SK-N-SH treated with all-trans-retinoic acid at 6 μM for 48 hours (cell line): ENCODE measurements at regions not wholly inside any gene's neighbourhood (a gene's known extent, or its start where the extent isn't known, plus 50 kb on each side); places are given as distances from the start of the nearest gene placed in this dataset.
"Not testable (repeated sequence)": the region's sequence is repeated elsewhere in the genome, so short reads cannot be mapped to it uniquely, and the experiment has no call there.

Experiments used
- ATAC-seq: fragments of 200-7000 bp; cut with Tn5 transposase; 3 replicates; pipeline ENCODE4 v1.9.1; 2020; ENCODE audit warnings: mild to moderate bottlenecking, moderate library complexity
- ARNTL ChIP-seq: fragments of 450-650 bp; formaldehyde crosslinking; IDR thresholded peaks from 2 replicates; pipeline ENCODE4 v1.5.0; 2020; ENCODE audit warnings: low read depth, mild to moderate bottlenecking, moderate library complexity, borderline replicate concordance
- BACH2 ChIP-seq: fragments of 250-450 bp; sonication (Bioruptor Pico); IDR thresholded peaks from 2 replicates; pipeline ENCODE4 v1.9.0; 2021; ENCODE audit warnings: mild to moderate bottlenecking, borderline replicate concordance
- CREB5 ChIP-seq: fragments of 250-450 bp; sonication (Bioruptor Pico); IDR thresholded peaks from 2 replicates; pipeline ENCODE4 v1.5.1; 2020; ENCODE audit warnings: low read depth, mild to moderate bottlenecking, moderate library complexity
- CSDC2 ChIP-seq: fragments of 250-450 bp; sonication (Bioruptor Pico); IDR thresholded peaks from 2 replicates; pipeline ENCODE4 v1.5.0; 2020; ENCODE audit warnings: mild to moderate bottlenecking, moderate library complexity
- ESRRG ChIP-seq: fragments of 250-450 bp; sonication (Bioruptor Pico); IDR thresholded peaks from 2 replicates; pipeline ENCODE4 v1.6.1; 2021; ENCODE audit warnings: mild to moderate bottlenecking
- GLIS3 ChIP-seq: fragments of 250-450 bp; sonication (Bioruptor Pico); IDR thresholded peaks from 2 replicates; pipeline ENCODE4 v1.5.0; 2020; ENCODE audit warnings: mild to moderate bottlenecking, moderate library complexity
- ISL1 ChIP-seq: fragments of 250-450 bp; sonication (Bioruptor Pico); IDR thresholded peaks from 2 replicates; pipeline ENCODE4 v2.1.2; 2022; ENCODE audit warnings: mild to moderate bottlenecking, moderate library complexity
- OSR1 ChIP-seq: fragments of 250-450 bp; sonication (Bioruptor Pico); IDR thresholded peaks from 2 replicates; pipeline ENCODE4 v1.8.0; 2022; ENCODE audit warnings: moderate library complexity, mild to moderate bottlenecking, inconsistent platforms
- POU6F1 ChIP-seq: fragments of 250-450 bp; sonication (Bioruptor Pico); IDR thresholded peaks from 2 replicates; pipeline ENCODE4 v1.8.0; 2021; ENCODE audit warnings: low read depth, mild to moderate bottlenecking, moderate library complexity, borderline replicate concordance
- PPARA ChIP-seq: fragments of 250-450 bp; sonication (Bioruptor Pico); IDR thresholded peaks from 2 replicates; pipeline ENCODE4 v1.5.0; 2020; ENCODE audit warnings: mild to moderate bottlenecking, borderline replicate concordance
- RARB ChIP-seq: fragments of 250-450 bp; sonication (Bioruptor Pico); IDR thresholded peaks from 2 replicates; pipeline ENCODE4 v1.8.0; 2021; ENCODE audit warnings: mild to moderate bottlenecking, moderate library complexity
- SNAI2 ChIP-seq: fragments of 250-450 bp; sonication (Bioruptor Pico); IDR thresholded peaks from 2 replicates; pipeline ENCODE4 v1.5.0; 2020; ENCODE audit warnings: mild to moderate bottlenecking, moderate library complexity
- TOX ChIP-seq: fragments of 250-450 bp; sonication (Bioruptor Pico); IDR thresholded peaks from 2 replicates; pipeline ENCODE4 v1.8.0; 2021; ENCODE audit warnings: mild to moderate bottlenecking, moderate library complexity, borderline replicate concordance
- ZC3H10 ChIP-seq: fragments of 250-450 bp; sonication (Bioruptor Pico); IDR thresholded peaks from 2 replicates; pipeline ENCODE4 v1.5.1; 2021; ENCODE audit warnings: mild to moderate bottlenecking, moderate library complexity
- ZNF565 ChIP-seq: fragments of 450-650 bp; formaldehyde crosslinking; conservative IDR thresholded peaks from 2 replicates; pipeline ENCODE4 v1.5.0; 2020; ENCODE audit warnings: low read depth, mild to moderate bottlenecking, moderate library complexity
- ZNF8 ChIP-seq: fragments of 450-650 bp; formaldehyde crosslinking; IDR thresholded peaks from 2 replicates; pipeline ENCODE4 v1.5.0; 2020; ENCODE audit warnings: mild to moderate bottlenecking, moderate library complexity
- TF ChIP-seq, protein P1 (sequence below): fragments of 250-450 bp; sonication (Bioruptor Pico); IDR thresholded peaks from 2 replicates; pipeline ENCODE4 v1.5.0; 2020; ENCODE audit warnings: mild to moderate bottlenecking, moderate library complexity
- TF ChIP-seq, protein P2 (sequence below): fragments of 250-450 bp; sonication (Bioruptor Pico); IDR thresholded peaks from 2 replicates; pipeline ENCODE4 v1.5.1; 2021; ENCODE audit warnings: mild to moderate bottlenecking, moderate library complexity
- TF ChIP-seq, protein P3 (sequence below): fragments of 250-450 bp; sonication (Bioruptor Pico); IDR thresholded peaks from 2 replicates; pipeline ENCODE4 v1.8.0; 2020; ENCODE audit warnings: mild to moderate bottlenecking, moderate library complexity, borderline replicate concordance

DNA sequence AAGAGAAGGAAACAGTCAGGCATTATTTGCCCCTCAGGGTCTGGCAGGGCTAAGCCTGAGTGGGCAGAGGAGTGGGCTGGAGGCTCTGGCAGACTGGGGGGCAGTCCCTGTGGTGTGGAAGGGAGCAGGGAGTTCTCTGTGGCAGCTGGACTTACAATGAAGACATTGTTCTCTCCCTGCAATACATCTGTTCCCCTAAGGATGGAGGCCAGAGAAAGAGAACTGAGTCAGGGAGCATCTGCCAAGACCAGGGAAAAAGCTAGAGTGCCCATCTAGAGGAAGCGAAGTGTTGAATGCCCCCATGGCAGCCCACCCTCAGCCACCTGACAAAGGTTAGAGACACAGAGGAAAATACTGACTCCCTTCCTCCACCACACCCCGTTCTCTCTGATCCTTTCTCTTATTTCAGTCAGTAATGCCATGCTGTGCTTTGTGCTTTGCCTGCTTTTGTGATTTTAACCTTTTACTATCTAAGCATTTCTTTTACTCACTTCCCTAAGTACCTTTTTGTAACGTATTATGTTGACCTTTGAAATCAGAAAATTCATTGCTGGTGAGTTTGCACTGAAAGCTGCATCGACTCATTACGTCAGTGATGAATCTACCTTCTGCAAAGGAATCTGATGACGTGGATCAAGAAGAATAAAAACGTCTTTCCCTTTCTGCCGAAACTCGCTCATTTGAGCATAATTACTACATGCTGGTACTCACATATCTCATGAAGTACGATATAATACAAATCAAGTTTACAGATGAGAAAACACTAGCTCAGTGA lies 76.0 kb downstream of the ACTL7B start (continued):
- TF ChIP-seq POU6F1 = no peak

- no peak for TF ChIP-seq CSDC2 (CRISPR knock-in tag)
- no peak for TF ChIP-seq ZC3H10 (CRISPR knock-in tag)
- TF ChIP-seq SNAI2 = no peak
- no peak for TF ChIP-seq ISL1 (CRISPR knock-in tag)
- TF ChIP-seq CREB5 (CRISPR knock-in tag) = no peak
- no peak for TF ChIP-seq ESRRG
- no peak for TF ChIP-seq PPARA (CRISPR knock-in tag)
- ATAC-seq = no peak
Observed at GRCh38 chr9:108776920-108777639, 78.7 kb downstream of the ACTL7B start.

- TF ChIP-seq ISL1 (CRISPR knock-in tag) = no peak
- no peak for TF ChIP-seq ZNF565
- TF ChIP-seq BACH2 (CRISPR knock-in tag) = no peak
- no peak for TF ChIP-seq POU6F1
- TF ChIP-seq, protein P1, sequence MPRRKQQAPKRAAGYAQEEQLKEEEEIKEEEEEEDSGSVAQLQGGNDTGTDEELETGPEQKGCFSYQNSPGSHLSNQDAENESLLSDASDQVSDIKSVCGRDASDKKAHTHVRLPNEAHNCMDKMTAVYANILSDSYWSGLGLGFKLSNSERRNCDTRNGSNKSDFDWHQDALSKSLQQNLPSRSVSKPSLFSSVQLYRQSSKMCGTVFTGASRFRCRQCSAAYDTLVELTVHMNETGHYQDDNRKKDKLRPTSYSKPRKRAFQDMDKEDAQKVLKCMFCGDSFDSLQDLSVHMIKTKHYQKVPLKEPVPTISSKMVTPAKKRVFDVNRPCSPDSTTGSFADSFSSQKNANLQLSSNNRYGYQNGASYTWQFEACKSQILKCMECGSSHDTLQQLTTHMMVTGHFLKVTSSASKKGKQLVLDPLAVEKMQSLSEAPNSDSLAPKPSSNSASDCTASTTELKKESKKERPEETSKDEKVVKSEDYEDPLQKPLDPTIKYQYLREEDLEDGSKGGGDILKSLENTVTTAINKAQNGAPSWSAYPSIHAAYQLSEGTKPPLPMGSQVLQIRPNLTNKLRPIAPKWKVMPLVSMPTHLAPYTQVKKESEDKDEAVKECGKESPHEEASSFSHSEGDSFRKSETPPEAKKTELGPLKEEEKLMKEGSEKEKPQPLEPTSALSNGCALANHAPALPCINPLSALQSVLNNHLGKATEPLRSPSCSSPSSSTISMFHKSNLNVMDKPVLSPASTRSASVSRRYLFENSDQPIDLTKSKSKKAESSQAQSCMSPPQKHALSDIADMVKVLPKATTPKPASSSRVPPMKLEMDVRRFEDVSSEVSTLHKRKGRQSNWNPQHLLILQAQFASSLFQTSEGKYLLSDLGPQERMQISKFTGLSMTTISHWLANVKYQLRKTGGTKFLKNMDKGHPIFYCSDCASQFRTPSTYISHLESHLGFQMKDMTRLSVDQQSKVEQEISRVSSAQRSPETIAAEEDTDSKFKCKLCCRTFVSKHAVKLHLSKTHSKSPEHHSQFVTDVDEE (CRISPR knock-in tag) = no peak
- TF ChIP-seq TOX (CRISPR knock-in tag) = no peak
- TF ChIP-seq ZC3H10 (CRISPR knock-in tag) = no peak
- TF ChIP-seq ZNF8 (CRISPR knock-in tag) = no peak
- TF ChIP-seq, protein P2, sequence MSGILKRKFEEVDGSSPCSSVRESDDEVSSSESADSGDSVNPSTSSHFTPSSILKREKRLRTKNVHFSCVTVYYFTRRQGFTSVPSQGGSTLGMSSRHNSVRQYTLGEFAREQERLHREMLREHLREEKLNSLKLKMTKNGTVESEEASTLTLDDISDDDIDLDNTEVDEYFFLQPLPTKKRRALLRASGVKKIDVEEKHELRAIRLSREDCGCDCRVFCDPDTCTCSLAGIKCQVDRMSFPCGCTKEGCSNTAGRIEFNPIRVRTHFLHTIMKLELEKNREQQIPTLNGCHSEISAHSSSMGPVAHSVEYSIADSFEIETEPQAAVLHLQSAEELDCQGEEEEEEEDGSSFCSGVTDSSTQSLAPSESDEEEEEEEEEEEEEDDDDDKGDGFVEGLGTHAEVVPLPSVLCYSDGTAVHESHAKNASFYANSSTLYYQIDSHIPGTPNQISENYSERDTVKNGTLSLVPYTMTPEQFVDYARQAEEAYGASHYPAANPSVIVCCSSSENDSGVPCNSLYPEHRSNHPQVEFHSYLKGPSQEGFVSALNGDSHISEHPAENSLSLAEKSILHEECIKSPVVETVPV (CRISPR knock-in tag) = no peak
- no peak for TF ChIP-seq RARB (CRISPR knock-in tag)
- ATAC-seq = no peak
Observed at GRCh38 chr9:108775901-108776306, 79.9 kb downstream of the ACTL7B start.

DNA sequence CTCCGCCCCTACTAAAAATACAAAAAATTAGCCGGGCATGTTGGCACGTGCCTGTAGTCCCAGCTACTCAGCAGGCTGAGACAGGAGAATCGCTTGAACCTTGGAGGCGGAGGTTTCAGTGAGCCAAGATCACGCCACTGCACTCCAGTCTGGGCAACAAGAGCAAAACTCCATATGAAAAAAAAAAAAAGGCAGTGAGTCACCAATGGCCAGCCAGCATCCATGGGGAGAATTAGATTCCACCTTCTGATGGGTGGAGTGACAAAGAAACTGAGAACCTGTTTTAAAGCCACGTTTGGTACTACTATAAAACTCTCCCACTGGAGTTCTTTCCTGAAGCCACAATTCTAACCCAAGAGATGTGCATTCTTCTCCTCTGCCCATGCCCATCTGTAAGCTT lies 81.7 kb downstream of the ACTL7B start:
- not testable (repeated sequence) for ATAC-seq

DNA sequence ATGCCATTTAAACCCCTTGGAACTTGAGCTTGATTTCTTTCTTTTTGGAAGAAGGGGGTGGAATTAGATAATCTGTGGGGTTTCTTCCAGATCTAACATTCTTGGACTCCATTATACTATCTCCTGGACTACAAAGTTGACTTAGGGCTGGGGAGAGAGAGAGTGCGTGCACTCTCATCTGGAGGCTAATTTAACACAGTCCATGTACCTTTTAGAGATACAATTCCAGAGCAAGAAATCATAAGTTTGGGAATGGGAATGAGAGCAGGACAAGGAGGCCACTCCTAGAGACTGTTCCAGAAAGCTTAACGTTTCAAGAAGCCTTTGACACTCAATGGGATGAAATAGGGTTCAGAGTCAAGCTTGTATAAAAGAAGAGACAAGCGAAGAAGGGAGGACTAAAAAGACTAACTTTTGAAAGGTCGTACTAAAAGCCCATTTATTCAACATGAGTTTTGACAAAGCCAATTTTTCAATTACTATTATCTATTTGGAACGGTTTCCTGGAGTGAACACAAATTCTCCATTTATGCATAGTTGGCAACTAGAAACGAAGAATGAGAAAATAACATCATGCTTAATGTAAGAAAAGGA lies 83.4 kb downstream of the ACTL7B start:
- no peak for ATAC-seq
- TF ChIP-seq ZNF565 (no peak), OSR1 (CRISPR knock-in tag) (no peak), PPARA (CRISPR knock-in tag) (no peak), ZC3H10 (CRISPR knock-in tag) (no peak), GLIS3 (no peak), ARNTL (CRISPR knock-in tag) (no peak), SNAI2 (no peak)
- TF ChIP-seq, protein P3, sequence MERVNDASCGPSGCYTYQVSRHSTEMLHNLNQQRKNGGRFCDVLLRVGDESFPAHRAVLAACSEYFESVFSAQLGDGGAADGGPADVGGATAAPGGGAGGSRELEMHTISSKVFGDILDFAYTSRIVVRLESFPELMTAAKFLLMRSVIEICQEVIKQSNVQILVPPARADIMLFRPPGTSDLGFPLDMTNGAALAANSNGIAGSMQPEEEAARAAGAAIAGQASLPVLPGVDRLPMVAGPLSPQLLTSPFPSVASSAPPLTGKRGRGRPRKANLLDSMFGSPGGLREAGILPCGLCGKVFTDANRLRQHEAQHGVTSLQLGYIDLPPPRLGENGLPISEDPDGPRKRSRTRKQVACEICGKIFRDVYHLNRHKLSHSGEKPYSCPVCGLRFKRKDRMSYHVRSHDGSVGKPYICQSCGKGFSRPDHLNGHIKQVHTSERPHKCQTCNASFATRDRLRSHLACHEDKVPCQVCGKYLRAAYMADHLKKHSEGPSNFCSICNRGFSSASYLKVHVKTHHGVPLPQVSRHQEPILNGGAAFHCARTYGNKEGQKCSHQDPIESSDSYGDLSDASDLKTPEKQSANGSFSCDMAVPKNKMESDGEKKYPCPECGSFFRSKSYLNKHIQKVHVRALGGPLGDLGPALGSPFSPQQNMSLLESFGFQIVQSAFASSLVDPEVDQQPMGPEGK = no peak
- TF ChIP-seq, protein P2 (CRISPR knock-in tag) = no peak
